ENCODE measurements at regions not wholly inside any gene's neighbourhood (a gene's known extent, or its start where the extent isn't known, plus 50 kb on each side); places are given as distances from the start of the nearest gene placed in this dataset.

GRCh38 chr14:94831085-94831484, 61.2 kb upstream of the GSC start:
- Histone ChIP-seq H4K5ac (ENCODE audit: insufficient read length, low read depth, low read length) (no peak overlapping the region), H3K79me2 (ENCODE audit: control insufficient read depth in 1 of 2, insufficient read depth in 2 of 2, low read length in 2 of 2) (no peaks in the 10 kb centered on the region), H3K4me2 (ENCODE audit: insufficient read depth in 1 of 2, low read depth in 2 of 2, low read length in 2 of 2) (no peak overlapping the region), H2BK12ac (ENCODE audit: low read depth, low read length) (no peak overlapping the region), H2AK5ac (ENCODE audit: low read depth, low read length) (no peak overlapping the region), H3K14ac (ENCODE audit: insufficient read length) (no peak overlapping the region), H3K9ac (replicated peaks in 1 of 4; ENCODE audit: extremely low read depth in 1 of 4, low read depth in 3 of 4, low read length in 3 of 4) (no peak overlapping the region), H3K4me3 (ENCODE audit: extremely low read depth in 1 of 4, insufficient read depth in 2 of 4, low read depth in 3 of 4, low read length in 4 of 4) (no peak overlapping the region), H3K4me1 (replicated peaks in 1 of 4; ENCODE audit: control insufficient read depth in 3 of 4, insufficient read depth in 4 of 4, low read length in 3 of 4) (peaks cover 0 to 5% (median 0%) of the 10 kb centered on the region in 4 experiments; a peak in 3 of 7 replicates), H2BK20ac (ENCODE audit: low read length) (no peak overlapping the region), H3K4ac (replicated peaks; ENCODE audit: insufficient read length, low read depth, low read length) (no peak overlapping the region), H2BK5ac (ENCODE audit: low read depth, low read length) (no peak overlapping the region), H2AFZ (ENCODE audit: low read length) (no peak overlapping the region), H3K18ac (ENCODE audit: extremely low read depth, low read length) (no peak overlapping the region), H4K8ac (ENCODE audit: extremely low read depth, insufficient read depth, low read length) (no peak overlapping the region), H2BK15ac (ENCODE audit: low read length) (no peak overlapping the region), H4K20me1 (replicated peaks in 1 of 2; ENCODE audit: control insufficient read depth in 1 of 2, insufficient read depth in 2 of 2, low read length in 2 of 2) (no peaks in the 10 kb centered on the region), H3K27me3 (replicated peaks in 1 of 4; ENCODE audit: control insufficient read depth in 3 of 4, extremely low read depth in 1 of 4, insufficient read depth in 3 of 4, low read length in 3 of 4) (no peaks in the 10 kb centered on the region), H3K56ac (replicated peaks; ENCODE audit: insufficient read length, low read depth, low read length) (no peak overlapping the region), H2BK120ac (replicated peaks; ENCODE audit: low read depth, low read length) (no peak overlapping the region), H3K79me1 (ENCODE audit: low read depth, low read length) (no peaks in the 10 kb centered on the region), H3K9me3 (ENCODE audit: insufficient read depth in 2 of 2, low read depth in 1 of 2, low read length in 1 of 2) (peaks cover 3 to 4% of the 10 kb centered on the region in 2 experiments; a peak in 1 of 4 replicates), H3K23ac (ENCODE audit: insufficient read length) (no peak overlapping the region), H3K23me2 (ENCODE audit: low read depth, low read length) (no peaks in the 10 kb centered on the region), H4K91ac (replicated peaks; ENCODE audit: insufficient read length, low read length) (no peak overlapping the region), H3K27ac (ENCODE audit: low read depth, low read length) (no peak overlapping the region), H3K36me3 (ENCODE audit: control insufficient read depth in 2 of 4, insufficient read depth in 4 of 4, low read length in 3 of 4) (no peaks in the 10 kb centered on the region)
- ChIA-PET POLR2A (ENCODE audit: partially characterized antibody) (no interaction called here), CTCF (ENCODE audit: partially characterized antibody) (no interaction called here)
- DNase-seq (ENCODE audit: low read depth in 1 of 2, low spot score in 2 of 2) (no peak), FAIRE-seq (no peak)
- 89% methylated on average over 1 of the region's 1 CpG; no CpG with 5 or more reads in 1 of the 2 experiments for WGBS, 2 experiments (ENCODE audit: extremely low coverage in 1 of 2, insufficient coverage in 1 of 2, insufficient read length in 1 of 2, insufficient replicate concordance in 2 of 2, low coverage in 1 of 2, low lambda C conversion rate in 2 of 2, missing lambda C conversion rate in 1 of 2)
- TF ChIP-seq ATF2 (IDR thresholded peaks at IDR 0.05; ENCODE audit: low read length), result no peak
- no peak for TF ChIP-seq CHD1 (IDR thresholded peaks at IDR 0.05; ENCODE audit: low read depth, low read length)
- TF ChIP-seq FOSL1 (IDR thresholded peaks at IDR 0.05; ENCODE audit: insufficient read depth, low read depth, low read length), result no peak
- no peak for TF ChIP-seq SRF (IDR thresholded peaks at IDR 0.05; ENCODE audit: low read depth, low read length)
- TF ChIP-seq KDM1A (IDR thresholded peaks at IDR 0.05; ENCODE audit: borderline replicate concordance, low read length), result no peak
- TF ChIP-seq RAD21 (IDR thresholded peaks at IDR 0.05 in 1 of 2, conservative IDR thresholded peaks at IDR 0.05 in 1 of 2; ENCODE audit: low read depth in 2 of 2, low read length in 2 of 2), result no peak
- no peak for TF ChIP-seq ASH2L (IDR thresholded peaks at IDR 0.05; ENCODE audit: low read length)
- TF ChIP-seq KDM4A (IDR thresholded peaks at IDR 0.05; ENCODE audit: low read depth, low read length, severe bottlenecking), result no peak
- TF ChIP-seq POLR2A (IDR thresholded peaks at IDR 0.05; ENCODE audit: control extremely low read depth in 1 of 2, low read depth in 2 of 2, low read length in 2 of 2), result no peak
- no peak for TF ChIP-seq RXRA (IDR thresholded peaks at IDR 0.05; ENCODE audit: insufficient read depth, low read depth, low read length)
- TF ChIP-seq BRCA1 (IDR thresholded peaks at IDR 0.05; ENCODE audit: low read depth, low read length), result no peak
- no peak for TF ChIP-seq JUN (IDR thresholded peaks at IDR 0.05; ENCODE audit: low read depth, low read length)
- no peak for TF ChIP-seq CREB1 (IDR thresholded peaks at IDR 0.05)
- no peak for TF ChIP-seq SP2 (IDR thresholded peaks at IDR 0.05; ENCODE audit: low read length)

Data from H1 (cell line).